GM21423 (cell line): ENCODE measurements at regions not wholly inside any gene's neighbourhood (a gene's known extent, or its start where the extent isn't known, plus 50 kb on each side); places are given as distances from the start of the nearest gene placed in this dataset.
"Not testable (repeated sequence)": the region's sequence is repeated elsewhere in the genome, so short reads cannot be mapped to it uniquely, and the experiment has no call there.

Source experiments
- ATAC-seq: cut with Tn5 transposase; IDR thresholded peaks from one replicate; pipeline ENCODE4 v1.9.1; 2021; ENCODE audit warnings: mild to moderate bottlenecking, moderate library complexity; ENCODE audit not compliant: unreplicated experiment

- ATAC-seq, result no peak
Measured at GRCh38 chr4:128758314-128758922, 51.1 kb upstream of the JADE1 start.

- ATAC-seq, result no peak
Measured at GRCh38 chr4:128757712-128758111, 51.8 kb upstream of the JADE1 start.

- no peak for ATAC-seq
Measured at GRCh38 chr4:128751354-128751753, 58.1 kb upstream of the JADE1 start.

- ATAC-seq, result not testable (repeated sequence)
Measured at GRCh38 chr4:128741748-128742147, 67.8 kb upstream of the JADE1 start.

- no peak for ATAC-seq
Measured at GRCh38 chr4:128737098-128737513, 72.4 kb upstream of the JADE1 start.

GRCh38 chr4:128735714-128736113 is 73.8 kb upstream of the JADE1 start:
- no peak for ATAC-seq

GRCh38 chr4:128728190-128728589 is 81.3 kb upstream of the JADE1 start:
- ATAC-seq, result no peak

GRCh38 chr4:128727658-128728057 is 81.8 kb upstream of the JADE1 start:
- no peak for ATAC-seq

- no peak for ATAC-seq
Measured at GRCh38 chr4:128725405-128726055, 84.0 kb upstream of the JADE1 start.

- ATAC-seq, result no peak
Measured at GRCh38 chr4:128722911-128723310, 86.6 kb upstream of the JADE1 start.

- no peak for ATAC-seq
Measured at GRCh38 chr4:128721896-128722295, 87.6 kb upstream of the JADE1 start.

- no peak for ATAC-seq
Measured at GRCh38 chr4:128720270-128720669, 89.2 kb upstream of the JADE1 start.

GRCh38 chr4:128718768-128719167 is 90.7 kb upstream of the JADE1 start:
- ATAC-seq, result no peak

- ATAC-seq, result no peak
Measured at GRCh38 chr4:128716338-128716737, 93.2 kb upstream of the JADE1 start.

GRCh38 chr4:128715616-128716015 is 93.9 kb upstream of the JADE1 start:
- no peak for ATAC-seq

GRCh38 chr4:128711361-128711760 is 98.1 kb upstream of the JADE1 start:
- no peak for ATAC-seq

- no peak for ATAC-seq
Measured at GRCh38 chr4:128709268-128709667, 100.2 kb upstream of the JADE1 start.

GRCh38 chr4:128707864-128708263 is 101.6 kb upstream of the JADE1 start:
- ATAC-seq, result no peak

- no peak for ATAC-seq
Measured at GRCh38 chr4:128703948-128704347, 105.6 kb upstream of the JADE1 start.

- no peak for ATAC-seq
Measured at GRCh38 chr4:128700659-128701350, 108.7 kb upstream of the JADE1 start.

GRCh38 chr4:128698386-128698785 is 111.1 kb upstream of the JADE1 start:
- ATAC-seq, result no peak

GRCh38 chr4:128697323-128697722 is 112.2 kb upstream of the JADE1 start:
- ATAC-seq, result no peak
